Thyroid gland (tissue), 4 donors: ENCODE measurements at regions not wholly inside any gene's neighbourhood (a gene's known extent, or its start where the extent isn't known, plus 50 kb on each side); places are given as distances from the start of the nearest gene placed in this dataset.

Experiments
- CTCF ChIP-seq, 6 experiments: fragments of 200-600 bp in 3 of 6; fragments of 450-650 bp in 3 of 6; sonication (generic) in 3 of 6; IDR thresholded peaks; one replicate each; pipeline ENCODE4 v1.5.1; 2016 to 2019; ENCODE audit warnings: antibody characterized with exemption in 6 of 6, mild to moderate bottlenecking in 2 of 6, inconsistent platforms in 1 of 6, moderate library complexity in 1 of 6
- POLR2A ChIP-seq, 2 donors: fragments of 450-650 bp; IDR thresholded peaks; one replicate each; pipeline ENCODE4 v1.6.1; 2017; ENCODE audit warnings: antibody characterized with exemption in 2 of 2, mild to moderate bottlenecking in 2 of 2, moderate library complexity in 1 of 2

GRCh38 chr6:145483191-145483996, 251.9 kb downstream of the EPM2A start:
- TF ChIP-seq CTCF (IDR thresholded peaks at IDR 0.05) (no peak), POLR2A (IDR thresholded peaks at IDR 0.05) (no peak)
